ENCODE measurements at regions not wholly inside any gene's neighbourhood (a gene's known extent, or its start where the extent isn't known, plus 50 kb on each side); places are given as distances from the start of the nearest gene placed in this dataset.

DNA sequence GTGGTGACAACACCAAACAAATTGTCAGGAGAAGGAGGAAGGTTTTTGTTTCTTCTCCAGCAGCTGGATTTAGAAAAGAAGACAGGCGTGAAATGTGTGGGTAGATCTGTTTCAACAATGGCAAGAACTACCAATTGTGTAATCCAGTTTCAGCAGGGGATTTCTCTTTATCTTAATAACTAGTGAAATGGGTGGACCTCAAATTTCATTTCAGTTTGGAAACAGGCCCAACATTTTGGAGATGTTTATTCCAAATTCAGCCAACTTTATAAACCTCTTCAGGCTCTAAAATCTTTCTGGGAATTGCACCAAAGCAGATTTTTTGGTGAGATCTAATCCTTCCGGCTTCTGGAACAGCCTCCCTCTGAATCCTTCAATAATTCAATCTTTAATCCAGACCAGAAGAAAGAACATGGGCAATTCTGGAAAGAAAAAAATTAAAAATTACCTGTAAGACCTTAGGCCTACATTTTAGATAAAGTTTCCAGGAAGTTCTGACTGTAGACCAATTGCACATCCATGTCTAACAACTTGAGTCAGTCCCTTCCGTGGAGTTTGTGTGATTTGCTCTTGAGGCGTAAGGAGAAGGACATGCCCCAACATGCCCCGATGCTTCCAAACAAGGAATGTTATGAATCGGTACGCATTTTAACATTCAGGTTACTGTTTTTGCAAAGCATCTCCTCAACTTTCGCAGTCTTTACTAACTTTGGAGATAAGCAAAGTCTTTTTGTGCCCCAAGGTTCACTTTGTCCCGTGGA lies 423.6 kb downstream of the IRX1 start:
- Histone ChIP-seq H3K4me3 (replicated peaks in 1 of 3) (no peak overlapping the region), H3K27ac (no peak overlapping the region), H3K4me1 (no peaks in the 10 kb centered on the region), H3K27me3 (no peaks in the 10 kb centered on the region), H3K9me3 (no peaks in the 10 kb centered on the region), H3K36me3 (no peaks in the 10 kb centered on the region)
- intact Hi-C loops (cut with DNase I), result no loop called here
- 78 to 88% methylated on average over 9 of the region's 9 CpGs for WGBS, 2 donors
- no peak for TF ChIP-seq POLR2A (IDR thresholded peaks at IDR 0.05)
- TF ChIP-seq, protein P1, sequence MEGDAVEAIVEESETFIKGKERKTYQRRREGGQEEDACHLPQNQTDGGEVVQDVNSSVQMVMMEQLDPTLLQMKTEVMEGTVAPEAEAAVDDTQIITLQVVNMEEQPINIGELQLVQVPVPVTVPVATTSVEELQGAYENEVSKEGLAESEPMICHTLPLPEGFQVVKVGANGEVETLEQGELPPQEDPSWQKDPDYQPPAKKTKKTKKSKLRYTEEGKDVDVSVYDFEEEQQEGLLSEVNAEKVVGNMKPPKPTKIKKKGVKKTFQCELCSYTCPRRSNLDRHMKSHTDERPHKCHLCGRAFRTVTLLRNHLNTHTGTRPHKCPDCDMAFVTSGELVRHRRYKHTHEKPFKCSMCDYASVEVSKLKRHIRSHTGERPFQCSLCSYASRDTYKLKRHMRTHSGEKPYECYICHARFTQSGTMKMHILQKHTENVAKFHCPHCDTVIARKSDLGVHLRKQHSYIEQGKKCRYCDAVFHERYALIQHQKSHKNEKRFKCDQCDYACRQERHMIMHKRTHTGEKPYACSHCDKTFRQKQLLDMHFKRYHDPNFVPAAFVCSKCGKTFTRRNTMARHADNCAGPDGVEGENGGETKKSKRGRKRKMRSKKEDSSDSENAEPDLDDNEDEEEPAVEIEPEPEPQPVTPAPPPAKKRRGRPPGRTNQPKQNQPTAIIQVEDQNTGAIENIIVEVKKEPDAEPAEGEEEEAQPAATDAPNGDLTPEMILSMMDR (IDR thresholded peaks at IDR 0.05), result no peak
- DNase-seq, result no peak

DNA sequence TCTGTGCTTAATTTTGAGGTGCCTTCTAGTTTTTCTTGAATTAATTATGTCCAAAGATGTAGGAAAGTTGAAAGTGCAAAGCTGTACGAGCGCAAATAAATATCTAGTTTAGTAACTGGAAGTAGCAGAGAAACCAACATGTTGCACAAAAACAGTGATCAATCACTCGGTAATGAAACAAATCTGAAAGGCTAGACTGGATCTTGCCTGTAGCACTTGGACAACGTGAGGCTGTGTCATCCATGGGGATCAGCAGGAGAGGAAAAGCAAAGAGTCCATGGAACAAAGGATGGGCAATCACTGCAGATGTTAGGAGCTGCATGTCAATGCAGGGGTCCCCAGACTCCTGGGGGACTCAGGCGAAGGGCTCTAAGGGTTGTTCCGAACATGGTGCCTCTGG lies 424.2 kb downstream of the IRX1 start:
- no peak for TF ChIP-seq POLR2A (IDR thresholded peaks at IDR 0.05)
- TF ChIP-seq, protein P1 (IDR thresholded peaks at IDR 0.05), result no peak
- Histone ChIP-seq H3K4me1 (no peaks in the 10 kb centered on the region), H3K36me3 (no peaks in the 10 kb centered on the region), H3K9me3 (no peaks in the 10 kb centered on the region), H3K4me3 (replicated peaks in 1 of 3) (no peak overlapping the region), H3K27me3 (no peaks in the 10 kb centered on the region), H3K27ac (no peak overlapping the region)
- WGBS, 2 donors, result 76 to 87% methylated on average over 6 of the region's 6 CpGs
- intact Hi-C loops (cut with DNase I), result no loop called here
- DNase-seq, result no peak

DNA sequence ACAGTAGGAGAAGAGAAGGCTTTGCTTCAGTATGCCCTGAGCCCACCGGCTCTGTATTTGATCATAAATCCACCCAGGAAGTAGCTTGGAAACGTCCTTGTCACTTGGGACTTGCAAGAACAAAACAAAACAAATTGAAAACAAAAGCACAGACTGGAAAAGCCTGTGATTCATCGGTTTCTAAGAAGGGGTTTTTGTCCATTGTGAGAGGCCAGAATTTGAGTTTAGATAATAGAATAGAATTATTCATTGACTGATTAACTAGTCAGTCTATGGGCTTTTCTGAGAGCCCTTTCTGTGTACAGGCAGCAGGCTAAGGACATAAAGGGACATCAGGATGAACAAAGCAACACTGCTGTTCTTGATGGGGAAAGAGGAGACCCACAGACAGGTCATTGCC lies 424.8 kb downstream of the IRX1 start:
- no peaks in the 10 kb centered on the region for H3K27me3 ChIP-seq
- no peak for DNase-seq
- no peaks in the 10 kb centered on the region for H3K9me3 ChIP-seq
- WGBS, 2 donors, result 35 to 47% methylated on average over 3 of the region's 3 CpGs
- no peaks in the 10 kb centered on the region for H3K4me1 ChIP-seq
- no peak overlapping the region for H3K27ac ChIP-seq
- TF ChIP-seq, protein P1 (IDR thresholded peaks at IDR 0.05), result no peak
- no peak for TF ChIP-seq POLR2A (IDR thresholded peaks at IDR 0.05)
- intact Hi-C loops (cut with DNase I), result no loop called here
- H3K4me3 ChIP-seq (replicated peaks in 1 of 3), result no peak overlapping the region
- H3K36me3 ChIP-seq, result no peaks in the 10 kb centered on the region

DNA sequence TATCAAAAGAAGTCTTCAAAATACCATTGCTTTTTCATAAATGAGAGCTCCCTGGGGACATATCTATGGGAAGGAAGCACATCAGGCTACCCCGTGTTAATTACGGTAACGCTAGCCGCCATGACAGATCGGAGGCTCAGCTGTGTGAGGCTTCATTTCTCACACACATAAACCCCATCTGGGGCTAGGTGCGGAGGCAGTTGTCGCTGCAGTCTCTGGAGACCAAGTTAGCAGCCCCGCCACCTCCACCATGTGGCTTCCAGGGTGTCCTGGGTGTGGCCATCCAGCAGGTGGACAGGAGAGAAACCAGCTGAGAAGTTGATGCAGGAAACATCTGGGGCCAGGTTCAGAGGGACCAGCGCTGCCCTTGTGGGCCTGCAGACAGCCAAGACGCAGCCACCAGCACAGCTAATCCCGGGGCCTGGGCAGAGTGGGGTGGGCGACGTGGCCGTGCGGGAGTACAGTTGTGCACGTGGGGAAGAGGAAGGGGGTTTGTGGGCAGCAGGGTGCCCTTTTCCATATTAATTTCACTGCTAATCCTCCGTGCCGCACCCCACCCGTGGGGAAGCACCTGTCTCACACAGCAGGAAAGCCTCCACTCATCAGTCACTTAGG lies 426.5 kb downstream of the IRX1 start:
- H3K9me3 ChIP-seq, result no peaks in the 10 kb centered on the region
- DNase-seq, result no peak
- H3K27me3 ChIP-seq, result no peaks in the 10 kb centered on the region
- TF ChIP-seq POLR2A (IDR thresholded peaks at IDR 0.05), result no peak
- TF ChIP-seq, protein P1 (IDR thresholded peaks at IDR 0.05), result no peak
- no peak overlapping the region for H3K27ac ChIP-seq
- intact Hi-C loops (cut with DNase I), result no loop called here
- H3K36me3 ChIP-seq, result no peaks in the 10 kb centered on the region
- 82 to 87% methylated on average over 17 to 19 of the region's 19 CpGs for WGBS, 2 donors
- H3K4me1 ChIP-seq, result no peaks in the 10 kb centered on the region
- no peak overlapping the region for H3K4me3 ChIP-seq (replicated peaks in 1 of 3)

DNA sequence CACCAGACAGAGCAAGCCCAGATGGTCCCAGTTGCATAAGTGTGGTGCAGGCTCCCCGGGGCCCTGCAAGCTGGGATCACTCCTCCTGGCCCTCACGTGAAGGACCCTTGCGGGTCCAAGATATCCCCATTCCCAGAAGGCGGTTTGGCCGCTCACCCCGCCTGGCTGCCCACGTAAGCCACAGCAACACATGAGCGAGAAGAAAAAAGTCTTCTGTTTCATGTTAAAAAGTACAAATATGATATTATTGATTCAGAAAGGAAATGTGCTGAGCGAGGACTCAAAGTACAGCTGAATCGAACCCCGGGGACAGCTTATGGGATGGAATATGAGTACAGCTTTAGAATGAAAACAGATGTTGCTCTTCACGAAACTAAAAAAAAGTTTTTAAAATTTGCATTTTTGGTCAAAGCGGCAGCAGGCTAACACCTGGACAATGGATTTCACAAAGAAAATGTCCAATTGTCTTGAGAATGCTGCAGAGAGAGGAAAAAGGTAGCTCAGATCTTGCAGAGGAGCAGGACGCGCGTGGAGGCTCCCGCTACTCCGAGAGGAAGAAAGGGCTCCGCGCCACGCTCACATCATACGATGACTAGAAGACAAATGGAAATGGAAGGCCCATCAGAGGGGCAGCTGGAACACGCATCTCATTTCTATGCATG lies 427.6 kb downstream of the IRX1 start:
- no peaks in the 10 kb centered on the region for H3K4me1 ChIP-seq
- 81 to 83% methylated on average over 22 to 23 of the region's 23 CpGs for WGBS, 2 donors
- H3K27ac ChIP-seq, result no peak overlapping the region
- no peaks in the 10 kb centered on the region for H3K36me3 ChIP-seq
- TF ChIP-seq, protein P1 (IDR thresholded peaks at IDR 0.05), result no peak
- TF ChIP-seq POLR2A (IDR thresholded peaks at IDR 0.05), result no peak
- H3K27me3 ChIP-seq, result no peaks in the 10 kb centered on the region
- no peak for DNase-seq
- no peaks in the 10 kb centered on the region for H3K9me3 ChIP-seq
- H3K4me3 ChIP-seq (replicated peaks in 1 of 3), result no peak overlapping the region
- intact Hi-C loops (cut with DNase I), result no loop called here

Measured in thyroid gland (tissue), 4 donors.